PC-3 (cell line): ENCODE measurements at regions not wholly inside any gene's neighbourhood (a gene's known extent, or its start where the extent isn't known, plus 50 kb on each side); places are given as distances from the start of the nearest gene placed in this dataset.

Experiments used
- ATAC-seq: fragments of 200-7000 bp; cut with Tn5 transposase; 2 replicates; pipeline ENCODE4 v1.9.1; 2020; ENCODE audit warnings: mild to moderate bottlenecking, moderate library complexity
- BruUV-seq: library from RNA; stranded (reverse); fragments of 400-500 nt; replicated peaks from 2 replicates; lab custom pipeline; 2021; lab: Mats Ljungman, UMichigan
- CTCF ChIA-PET: fragments of 300-600 bp; sonication (Branson Sonifier 250); formaldehyde crosslinking; loops from one replicate; lab custom pipeline; 2022; ENCODE audit warnings: antibody characterized with exemption; lab: Charles Lee
- POLR2A ChIA-PET: fragments of 300-600 bp; sonication (Branson Sonifier 250); formaldehyde crosslinking; loops from one replicate; lab custom pipeline; 2022; ENCODE audit warnings: antibody characterized with exemption; ENCODE audit not compliant: unreplicated experiment; lab: Charles Lee
- DNase-seq: peaks from one replicate; pipeline ENCODE4 v3.0.0-alpha.2; 2015
- H2AFZ ChIP-seq: fragments of 300-600 bp; sonication (generic); 2 replicates; pipeline ENCODE4 v1.6.0; 2016; ENCODE audit warnings: antibody characterized with exemption, low read length
- H3F3A ChIP-seq: fragments of 300-600 bp; sonication (generic); one replicate; pipeline ENCODE4 v1.6.0; 2017; ENCODE audit warnings: antibody characterized with exemption, low read length, control low read depth, mild to moderate bottlenecking; ENCODE audit not compliant: unreplicated experiment
- H3K27ac ChIP-seq: fragments of 300-600 bp; sonication (generic); 2 replicates; pipeline ENCODE4 v1.5.1; 2016; ENCODE audit warnings: mild to moderate bottlenecking, low read length
- H3K27me3 ChIP-seq: fragments of 300-600 bp; sonication (generic); 2 replicates; pipeline ENCODE4 v1.6.1; 2016; ENCODE audit warnings: low read length, mixed read lengths
- H3K36me3 ChIP-seq: fragments of 300-600 bp; sonication (generic); 2 replicates; pipeline ENCODE4 v1.6.1; 2016; ENCODE audit warnings: low read depth, mixed run types, low read length, mixed read lengths
- H3K4me1 ChIP-seq: fragments of 300-600 bp; sonication (generic); 2 replicates; pipeline ENCODE4 v1.5.1; 2016; ENCODE audit warnings: low read length; ENCODE audit not compliant: insufficient read depth
- H3K4me2 ChIP-seq: fragments of 300-600 bp; sonication (generic); 2 replicates; pipeline ENCODE4 v1.6.0; 2016; ENCODE audit warnings: low read length
- H3K4me3 ChIP-seq: fragments of 300-600 bp; sonication (generic); 2 replicates; pipeline ENCODE4 v1.5.1; 2016; ENCODE audit warnings: mild to moderate bottlenecking, low read length, mixed read lengths
- H3K79me2 ChIP-seq: fragments of 300-600 bp; sonication (generic); 2 replicates; pipeline ENCODE4 v1.6.1; 2017; ENCODE audit warnings: low read length, mixed read lengths
- H3K9ac ChIP-seq: fragments of 300-600 bp; sonication (generic); 2 replicates; pipeline ENCODE4 v1.6.0; 2016; ENCODE audit warnings: mild to moderate bottlenecking, low read length
- H3K9me2 ChIP-seq: fragments of 300-600 bp; sonication (generic); replicated peaks from 2 replicates; pipeline ENCODE4 v1.6.1; 2016; ENCODE audit warnings: mixed run types, low read length, mixed read lengths
- H3K9me3 ChIP-seq: fragments of 300-600 bp; sonication (generic); 2 replicates; pipeline ENCODE4 v1.6.1; 2016; ENCODE audit warnings: low read length, mixed read lengths
- H4K20me1 ChIP-seq: fragments of 300-600 bp; sonication (generic); 2 replicates; pipeline ENCODE4 v1.6.1; 2016; ENCODE audit warnings: low read length, mixed read lengths
- EZH2 ChIP-seq: fragments of 300-600 bp; sonication (generic); IDR thresholded peaks from one replicate; pipeline ENCODE4 v1.6.1; 2017; ENCODE audit warnings: antibody characterized with exemption, mild to moderate bottlenecking, low read length; ENCODE audit not compliant: unreplicated experiment
- EZH2phosphoT487 ChIP-seq: fragments of 300-600 bp; sonication (generic); IDR thresholded peaks from 2 replicates; pipeline ENCODE4 v1.6.1; 2018; ENCODE audit warnings: mild to moderate bottlenecking, antibody characterized with exemption, low read length, borderline replicate concordance
- intact Hi-C: fragments of 100-400 bp; cut with micrococcal nuclease; formaldehyde crosslinking; loops from 2 replicates; pipeline ENCODE4 v1.9.0; 2023
- TF ChIP-seq, protein P1 (sequence below): fragments of 300-600 bp; sonication (generic); conservative IDR thresholded peaks from 2 replicates; pipeline ENCODE4 v1.5.1; 2017; ENCODE audit warnings: antibody characterized with exemption, low read depth, mild to moderate bottlenecking, low read length

DNA sequence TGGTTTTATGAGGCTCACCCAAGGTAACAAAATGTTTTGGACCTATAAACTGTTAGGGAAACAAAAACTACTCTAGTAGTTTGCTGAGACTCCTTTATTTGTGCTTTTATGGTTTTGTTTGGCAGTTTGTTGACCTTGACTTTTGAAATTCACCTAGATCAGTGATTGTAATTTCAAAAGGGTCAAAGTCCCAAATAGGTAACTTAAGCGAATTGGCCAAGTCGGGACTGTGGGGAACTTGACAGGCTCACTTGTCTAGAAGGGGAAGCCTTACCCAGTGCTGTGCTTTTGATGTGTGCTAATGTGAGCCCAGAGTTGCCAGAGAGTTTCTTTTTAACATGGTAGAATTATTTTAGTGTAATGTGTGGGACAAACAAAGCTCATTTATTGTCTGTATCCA is 87.2 kb upstream of the SGCD start:
- Histone ChIP-seq H3K4me3 (no peak overlapping the region), H3K9ac (no peak overlapping the region), H3F3A (no peaks in the 10 kb centered on the region), H3K4me2 (no peak overlapping the region), H3K79me2 (no peaks in the 10 kb centered on the region), H3K27me3 (no peaks in the 10 kb centered on the region), H3K9me2 (no peaks in the 10 kb centered on the region), H4K20me1 (no peaks in the 10 kb centered on the region), H2AFZ (no peak overlapping the region), H3K27ac (no peak overlapping the region), H3K4me1 (no peaks in the 10 kb centered on the region), H3K36me3 (no peaks in the 10 kb centered on the region), H3K9me3 (no peaks in the 10 kb centered on the region)
- DNase-seq (no peak), ATAC-seq (no peak)
- POLR2A ChIA-PET, result no interaction called here
- CTCF ChIA-PET, result no interaction called here
- BruUV-seq, result no TSS peak
- intact Hi-C loops, result no loop called here
- TF ChIP-seq, protein P1, sequence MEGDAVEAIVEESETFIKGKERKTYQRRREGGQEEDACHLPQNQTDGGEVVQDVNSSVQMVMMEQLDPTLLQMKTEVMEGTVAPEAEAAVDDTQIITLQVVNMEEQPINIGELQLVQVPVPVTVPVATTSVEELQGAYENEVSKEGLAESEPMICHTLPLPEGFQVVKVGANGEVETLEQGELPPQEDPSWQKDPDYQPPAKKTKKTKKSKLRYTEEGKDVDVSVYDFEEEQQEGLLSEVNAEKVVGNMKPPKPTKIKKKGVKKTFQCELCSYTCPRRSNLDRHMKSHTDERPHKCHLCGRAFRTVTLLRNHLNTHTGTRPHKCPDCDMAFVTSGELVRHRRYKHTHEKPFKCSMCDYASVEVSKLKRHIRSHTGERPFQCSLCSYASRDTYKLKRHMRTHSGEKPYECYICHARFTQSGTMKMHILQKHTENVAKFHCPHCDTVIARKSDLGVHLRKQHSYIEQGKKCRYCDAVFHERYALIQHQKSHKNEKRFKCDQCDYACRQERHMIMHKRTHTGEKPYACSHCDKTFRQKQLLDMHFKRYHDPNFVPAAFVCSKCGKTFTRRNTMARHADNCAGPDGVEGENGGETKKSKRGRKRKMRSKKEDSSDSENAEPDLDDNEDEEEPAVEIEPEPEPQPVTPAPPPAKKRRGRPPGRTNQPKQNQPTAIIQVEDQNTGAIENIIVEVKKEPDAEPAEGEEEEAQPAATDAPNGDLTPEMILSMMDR, result no peak
- no peak for TF ChIP-seq EZH2
- TF ChIP-seq EZH2phosphoT487, result no peak

DNA sequence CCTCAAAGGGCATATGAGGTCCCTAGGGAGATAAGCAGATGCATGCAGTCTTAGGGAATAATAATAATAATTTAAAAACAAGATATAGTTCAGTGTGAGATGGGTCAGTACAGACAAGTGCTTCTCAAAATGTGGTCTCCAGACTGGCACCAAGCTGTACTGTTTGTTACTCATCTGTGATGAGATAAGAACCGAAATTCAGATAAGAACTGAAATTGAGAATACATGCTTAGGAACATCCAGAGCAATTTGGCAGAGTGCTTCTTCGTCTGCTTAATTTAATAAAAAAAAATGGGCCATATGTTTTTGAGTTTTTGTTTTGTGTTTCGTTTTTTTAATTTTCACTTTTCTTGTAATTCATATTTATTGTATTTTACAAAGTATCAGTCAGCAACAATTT is 86.5 kb upstream of the SGCD start:
- Histone ChIP-seq H3K9me2 (no peaks in the 10 kb centered on the region), H3K27ac (no peak overlapping the region), H3F3A (no peaks in the 10 kb centered on the region), H3K9me3 (no peaks in the 10 kb centered on the region), H3K79me2 (no peaks in the 10 kb centered on the region), H3K36me3 (no peaks in the 10 kb centered on the region), H3K27me3 (no peaks in the 10 kb centered on the region), H3K4me1 (no peaks in the 10 kb centered on the region), H2AFZ (no peak overlapping the region), H4K20me1 (no peaks in the 10 kb centered on the region), H3K4me2 (no peak overlapping the region), H3K9ac (no peak overlapping the region), H3K4me3 (no peak overlapping the region)
- DNase-seq (no peak), ATAC-seq (no peak)
- intact Hi-C loops, result no loop called here
- CTCF ChIA-PET, result no interaction called here
- POLR2A ChIA-PET, result no interaction called here
- no TSS peak for BruUV-seq
- TF ChIP-seq EZH2phosphoT487, result no peak
- TF ChIP-seq, protein P1, result no peak
- TF ChIP-seq EZH2, result no peak

DNA sequence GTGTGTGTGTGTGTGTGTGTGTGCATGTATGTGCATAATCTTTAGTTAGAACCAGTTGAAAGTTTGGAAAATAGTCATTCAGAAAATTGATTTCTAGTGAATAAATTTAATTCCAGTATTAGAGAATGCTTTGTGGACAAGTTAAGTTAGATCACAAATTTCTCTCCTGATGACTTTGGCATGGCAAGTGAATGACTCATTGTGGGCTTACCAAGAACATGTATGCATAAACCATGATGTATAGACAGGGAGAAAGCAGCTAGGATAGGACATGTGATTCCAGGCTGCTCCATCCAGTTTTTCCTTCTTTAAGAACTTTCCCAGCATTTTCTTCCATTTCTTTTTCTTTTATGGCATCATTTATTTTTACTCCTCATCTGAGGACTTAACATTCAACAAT is 85.7 kb upstream of the SGCD start:
- Histone ChIP-seq H3K9me2 (no peaks in the 10 kb centered on the region), H4K20me1 (no peaks in the 10 kb centered on the region), H3K4me1 (no peaks in the 10 kb centered on the region), H3K4me2 (no peak overlapping the region), H3K4me3 (no peak overlapping the region), H3K27ac (no peak overlapping the region), H3K9me3 (no peaks in the 10 kb centered on the region), H2AFZ (no peak overlapping the region), H3K9ac (no peak overlapping the region), H3K36me3 (no peaks in the 10 kb centered on the region), H3K27me3 (no peaks in the 10 kb centered on the region), H3F3A (no peaks in the 10 kb centered on the region), H3K79me2 (no peaks in the 10 kb centered on the region)
- no peak for ATAC-seq
- BruUV-seq, result no TSS peak
- ChIA-PET CTCF (no interaction called here), POLR2A (no interaction called here)
- intact Hi-C loops, result no loop called here
- TF ChIP-seq EZH2, result no peak
- TF ChIP-seq EZH2phosphoT487, result no peak
- TF ChIP-seq, protein P1, result no peak
- DNase-seq, result no peak
